DMS153 treated with DMSO at 0.1 percent for 48 hours (cell line): ENCODE measurements at regions not wholly inside any gene's neighbourhood (a gene's known extent, or its start where the extent isn't known, plus 50 kb on each side); places are given as distances from the start of the nearest gene placed in this dataset.

Experiments
- DNase-seq: peaks from one replicate; lab custom pipeline; 2025; ENCODE audit not compliant: unreplicated experiment; lab: John Stamatoyannopoulos, UW

GRCh38 chr7:95718577-95719410 lies 53.6 kb upstream of the DYNC1I1 start:
- peak; percentile 21 for DNase-seq

GRCh38 chr7:95716357-95717122 lies 55.8 kb upstream of the DYNC1I1 start:
- DNase-seq, result no peak

GRCh38 chr7:95715274-95715673 lies 57.1 kb upstream of the DYNC1I1 start:
- DNase-seq, result no peak

DNA sequence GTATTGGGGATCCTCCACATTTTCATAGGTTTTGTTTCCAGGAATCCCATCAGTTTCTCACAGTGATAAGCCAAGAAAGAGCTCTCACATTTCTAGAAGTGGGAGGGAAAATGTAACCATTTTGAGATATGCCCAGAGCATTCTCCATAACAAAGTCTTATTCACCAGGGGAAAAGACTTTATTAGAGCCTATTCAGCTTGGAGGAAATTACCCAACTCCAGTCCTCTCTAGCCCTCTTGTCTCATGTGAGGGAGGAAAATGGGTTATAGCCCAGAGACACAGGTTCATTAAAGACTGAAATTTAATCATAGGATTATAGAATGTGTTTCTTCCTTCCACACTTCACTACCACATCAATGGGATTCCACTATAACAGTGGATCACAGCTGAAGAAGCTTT lies 61.6 kb upstream of the DYNC1I1 start:
- no peak for DNase-seq

GRCh38 chr7:95700917-95701316 lies 71.4 kb upstream of the DYNC1I1 start:
- peak; percentile 60 for DNase-seq

- DNase-seq, result peak; percentile 19
Measured at GRCh38 chr7:95694334-95694733, 78.0 kb upstream of the DYNC1I1 start.

GRCh38 chr7:95693551-95694333 lies 78.6 kb upstream of the DYNC1I1 start:
- DNase-seq, result no peak

GRCh38 chr7:95691464-95691863 lies 80.9 kb upstream of the DYNC1I1 start:
- peak; percentile 61 for DNase-seq

GRCh38 chr7:95690367-95690947 lies 81.9 kb upstream of the DYNC1I1 start:
- DNase-seq, result peak; percentile 25

DNA sequence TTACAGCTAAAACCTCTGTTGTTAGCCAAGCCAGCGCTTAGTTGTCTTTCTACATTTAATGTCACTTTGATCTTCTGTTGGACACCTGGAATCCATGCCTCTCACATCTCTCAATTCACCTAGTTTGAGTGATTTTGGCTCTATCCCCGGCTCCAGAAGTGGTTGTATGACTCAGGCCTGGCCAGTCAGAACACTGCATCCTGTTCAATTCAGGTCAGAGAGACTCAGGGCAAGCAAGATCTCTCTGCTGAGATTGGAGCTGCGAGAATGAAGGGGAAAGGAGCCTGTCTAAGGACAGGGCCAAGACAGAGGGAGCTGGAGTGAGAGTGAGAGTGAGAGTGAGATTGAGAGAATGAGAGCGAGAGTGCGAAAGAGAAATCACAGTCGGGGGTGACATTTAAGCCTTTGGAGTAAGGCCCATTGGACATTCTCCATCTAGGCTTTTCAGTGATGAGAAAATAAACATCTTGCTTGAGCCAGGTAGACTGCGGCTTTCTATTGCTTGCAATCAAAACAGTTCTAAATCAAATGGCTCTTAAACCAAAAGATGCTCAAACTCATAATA lies 83.3 kb upstream of the DYNC1I1 start:
- no peak for DNase-seq

GRCh38 chr7:95687759-95688343 lies 84.5 kb upstream of the DYNC1I1 start:
- peak; percentile 41 for DNase-seq

DNA sequence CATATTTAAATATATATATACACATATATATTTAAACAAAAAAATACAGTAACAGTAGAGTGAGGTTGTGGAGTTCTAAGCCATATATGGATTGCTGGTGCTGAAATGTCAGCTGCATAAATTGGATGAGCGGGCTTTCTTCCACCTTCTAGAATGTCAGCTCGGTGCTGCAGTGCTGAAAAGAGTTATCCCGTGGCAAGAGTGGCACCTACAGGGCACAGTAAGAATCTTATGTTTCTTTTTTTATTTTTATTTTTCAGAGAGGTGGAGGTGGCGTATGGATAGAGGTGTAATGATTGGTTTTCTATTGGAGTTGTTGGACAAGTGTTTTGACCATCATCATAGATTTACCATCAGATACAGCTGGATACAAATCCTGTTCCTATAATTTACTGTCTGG lies 86.2 kb upstream of the DYNC1I1 start:
- DNase-seq, result peak; percentile 82

DNA sequence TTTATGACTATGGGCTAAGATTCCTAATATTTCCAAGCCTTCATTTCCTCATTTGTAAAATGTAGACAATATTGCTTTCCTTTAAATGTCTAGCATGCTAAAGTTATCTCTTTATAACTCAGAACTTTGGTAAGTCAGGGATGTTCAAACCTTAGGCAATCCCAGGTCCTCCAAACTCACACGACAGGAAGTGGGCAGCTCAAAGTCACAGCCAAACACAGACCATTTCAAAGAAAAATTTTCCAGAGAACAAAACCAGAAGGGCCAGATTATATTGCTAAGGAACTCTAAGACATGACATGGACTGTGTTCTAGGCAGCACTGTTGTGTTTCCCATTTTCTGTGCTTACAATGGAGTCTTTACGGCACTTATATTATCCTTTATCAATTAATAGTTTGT lies 87.8 kb upstream of the DYNC1I1 start:
- DNase-seq, result no peak

GRCh38 chr7:95684037-95684436 lies 87.7 kb upstream of the PDK4 start:
- DNase-seq, result peak; percentile 86

- DNase-seq, result no peak
Measured at GRCh38 chr7:95682913-95683312, 86.6 kb upstream of the PDK4 start.

DNA sequence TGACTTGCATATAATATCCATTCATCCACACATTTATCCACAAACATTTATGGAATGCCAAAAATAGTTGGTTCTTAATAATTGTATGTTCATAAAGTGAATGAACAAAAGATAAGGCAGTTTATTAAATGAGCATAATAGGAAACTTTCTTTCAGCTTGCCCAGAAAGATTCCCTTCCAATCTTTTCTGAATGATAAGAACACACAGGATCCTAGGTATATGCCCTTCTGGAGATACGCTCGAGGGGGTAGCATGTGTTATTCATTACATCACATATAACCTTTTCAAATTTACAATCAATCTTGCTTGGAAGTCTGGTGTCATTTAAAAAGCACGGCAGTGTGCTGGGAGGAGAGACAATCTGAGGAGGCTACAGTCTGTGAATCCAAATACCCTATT lies 80.4 kb upstream of the PDK4 start:
- DNase-seq, result no peak

DNA sequence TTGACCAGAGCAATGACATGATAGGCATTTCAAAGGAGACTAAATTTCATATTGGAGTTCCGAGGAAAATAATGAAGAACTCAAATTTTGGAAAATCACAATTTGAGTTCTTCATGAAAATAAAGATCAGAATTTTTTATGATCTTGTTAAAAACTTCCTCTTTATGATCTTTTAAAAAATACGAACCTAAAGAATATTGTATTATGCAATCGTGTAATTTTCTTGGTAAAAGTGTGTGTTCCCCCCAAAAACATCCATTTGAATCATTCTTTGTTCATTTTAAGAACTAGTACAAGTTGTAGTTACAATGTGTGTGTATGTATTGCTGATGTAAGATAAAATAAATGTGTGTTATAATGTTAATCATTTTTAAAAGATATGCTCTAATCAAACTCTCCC lies 79.3 kb upstream of the PDK4 start:
- DNase-seq, result no peak

- DNase-seq, result no peak
Measured at GRCh38 chr7:95675016-95675415, 78.7 kb upstream of the PDK4 start.

- no peak for DNase-seq
Measured at GRCh38 chr7:95674101-95674500, 77.8 kb upstream of the PDK4 start.

- no peak for DNase-seq
Measured at GRCh38 chr7:95672434-95672833, 76.1 kb upstream of the PDK4 start.
